SK-N-SH (cell line): ENCODE measurements at regions not wholly inside any gene's neighbourhood (a gene's known extent, or its start where the extent isn't known, plus 50 kb on each side); places are given as distances from the start of the nearest gene placed in this dataset.
"Not testable (repeated sequence)": the region's sequence is repeated elsewhere in the genome, so short reads cannot be mapped to it uniquely, and the experiment has no call there.

Experiments used
- CTCF ChIA-PET: fragments of 300-600, 350-600 bp; formaldehyde crosslinking; extraction: SDS; loops from one replicate; lab custom pipeline; 2021; lab: Yijun Ruan, JAX
- POLR2A ChIA-PET: fragments of 350-600 bp; sonication (Branson Sonifier 250); formaldehyde crosslinking; extraction: SDS; loops from one replicate; lab custom pipeline; 2020; ENCODE audit warnings: antibody characterized with exemption, inconsistent platforms; lab: Yijun Ruan, JAX
- DNase-seq: peaks from one replicate; pipeline ENCODE4 v3.0.0; 2012
- H2AFZ ChIP-seq: fragments of 200-600 bp; sonication (generic); 2 replicates; pipeline ENCODE4 v1.8.1; 2016; ENCODE audit warnings: antibody characterized with exemption, mild to moderate bottlenecking, low read depth
- H3F3A ChIP-seq: fragments of 200-600 bp; sonication (generic); replicated peaks from 2 replicates; pipeline ENCODE3; 2016; ENCODE audit warnings: antibody characterized with exemption, mild to moderate bottlenecking; ENCODE audit not compliant: insufficient read depth
- H3K27ac ChIP-seq, 2 experiments: fragments of 200-500 bp in 1 of 2; fragments of 200-600 bp in 1 of 2; sonication (Bioruptor generic) in 1 of 2; sonication (generic), shearing (Covaris generic) in 1 of 2; 2 replicates each; pipeline versions ENCODE4 v1.5.1 to v1.6.1; 2014 to 2016; ENCODE audit warnings: low read depth in 2 of 2, inconsistent platforms in 1 of 2, low read length in 1 of 2, mild to moderate bottlenecking in 1 of 2, mixed read lengths in 1 of 2
- H3K27me3 ChIP-seq: fragments of 200-600 bp; sonication (generic), shearing (Covaris generic); 2 replicates; pipeline ENCODE4 v1.6.1; 2016; ENCODE audit warnings: mixed run types; ENCODE audit not compliant: insufficient read depth
- H3K36me3 ChIP-seq, 2 experiments: fragments of 200-500 bp in 1 of 2; fragments of 200-600 bp in 1 of 2; sonication (Bioruptor generic) in 1 of 2; sonication (generic) in 1 of 2; replicated peaks in 1 of 2; 2 replicates each; pipeline versions ENCODE3 to v1.5.1; 2014 to 2016; ENCODE audit warnings: low read length in 1 of 2, mild to moderate bottlenecking in 1 of 2; ENCODE audit not compliant: insufficient read depth in 2 of 2, control insufficient read depth in 1 of 2
- H3K4me1 ChIP-seq, 2 experiments: fragments of 200-500 bp in 1 of 2; fragments of 200-600 bp in 1 of 2; sonication (Bioruptor generic) in 1 of 2; sonication (generic), shearing (Covaris generic) in 1 of 2; 2 replicates each; pipeline versions ENCODE4 v1.5.1 to v1.6.1; 2014 to 2016; ENCODE audit warnings: low read depth in 1 of 2, low read length in 1 of 2, mixed run types in 1 of 2; ENCODE audit not compliant: insufficient read depth in 2 of 2, control insufficient read depth in 1 of 2
- H3K4me2 ChIP-seq: fragments of 200-600 bp; sonication (generic), shearing (Covaris generic); 2 replicates; pipeline ENCODE4 v1.6.1; 2017; ENCODE audit warnings: mixed run types
- H3K4me3 ChIP-seq, 2 experiments: fragments of 200-500 bp in 1 of 2; fragments of 200-600 bp in 1 of 2; sonication (Bioruptor generic) in 1 of 2; sonication (generic), shearing (Covaris generic) in 1 of 2; 2 replicates each; pipeline versions ENCODE4 v1.5.1 to v1.8.1; 2014 to 2016; ENCODE audit warnings: low read depth in 2 of 2, inconsistent platforms in 1 of 2, low read length in 1 of 2, mild to moderate bottlenecking in 1 of 2, mixed read lengths in 1 of 2, moderate library complexity in 1 of 2
- H3K79me2 ChIP-seq: fragments of 200-600 bp; sonication (generic); 2 replicates; pipeline ENCODE4 v1.8.1; 2017; ENCODE audit warnings: mild to moderate bottlenecking; ENCODE audit not compliant: insufficient read depth
- H3K9ac ChIP-seq: fragments of 200-600 bp; sonication (generic); 2 replicates; pipeline ENCODE4 v1.6.1; 2017; ENCODE audit warnings: mixed run types
- H3K9me2 ChIP-seq: fragments of 200-600 bp; sonication (generic); 2 replicates; pipeline ENCODE4 v1.6.1; 2017; ENCODE audit warnings: mixed run types
- H3K9me3 ChIP-seq: fragments of 200-600 bp; sonication (generic); 2 replicates; pipeline ENCODE4 v1.6.1; 2017; ENCODE audit warnings: mixed run types, mild to moderate bottlenecking, moderate library complexity
- H4K20me1 ChIP-seq: fragments of 200-600 bp; sonication (generic); 2 replicates; pipeline ENCODE4 v1.6.1; 2017; ENCODE audit warnings: mild to moderate bottlenecking, mixed run types; ENCODE audit not compliant: insufficient read depth
- CTCF ChIP-seq: fragments of 200-600 bp; sonication (generic); IDR thresholded peaks from 2 replicates; pipeline ENCODE4 v1.6.1; 2017; ENCODE audit warnings: antibody characterized with exemption, mild to moderate bottlenecking, moderate library complexity
- ELF1 ChIP-seq: IDR thresholded peaks from 2 replicates; pipeline ENCODE4 v1.4.0; 2012
- EP300 ChIP-seq, 2 experiments: IDR thresholded peaks; 2 replicates each; pipeline versions ENCODE4 v1.4.0 to v1.6.1; 2012; ENCODE audit warnings: borderline replicate concordance in 1 of 2, low read depth in 1 of 2, low read length in 1 of 2
- FOSL2 ChIP-seq: IDR thresholded peaks from 2 replicates; pipeline ENCODE4 v1.4.0; 2012; ENCODE audit warnings: low read depth, mild to moderate bottlenecking, moderate library complexity, borderline replicate concordance
- FOXM1 ChIP-seq: IDR thresholded peaks from 2 replicates; pipeline ENCODE4 v1.4.0; 2012; ENCODE audit warnings: low read depth, mild to moderate bottlenecking
- GABPA ChIP-seq: IDR thresholded peaks from 2 replicates; pipeline ENCODE4 v1.4.0; 2012; ENCODE audit warnings: low read depth, mild to moderate bottlenecking
- JUND ChIP-seq: IDR thresholded peaks from 2 replicates; pipeline ENCODE4 v1.4.0; 2012
- MEF2A ChIP-seq: IDR thresholded peaks from 2 replicates; pipeline ENCODE4 v1.4.0; 2012; ENCODE audit warnings: low read depth, borderline replicate concordance
- RAD21 ChIP-seq: IDR thresholded peaks from 2 replicates; pipeline ENCODE4 v1.6.1; 2012; ENCODE audit warnings: mild to moderate bottlenecking, low read length
- RCOR1 ChIP-seq: fragments of 150-350 bp; IDR thresholded peaks from 2 replicates; pipeline ENCODE4 v1.6.1; 2017; ENCODE audit warnings: antibody characterized with exemption, low read length
- RFX5 ChIP-seq: IDR thresholded peaks from 2 replicates; pipeline ENCODE4 v1.6.1; 2012; ENCODE audit warnings: mild to moderate bottlenecking, improper control_type of control experiment, low read length
- RXRA ChIP-seq: IDR thresholded peaks from 2 replicates; pipeline ENCODE4 v1.4.0; 2012; ENCODE audit warnings: low read depth, mild to moderate bottlenecking, borderline replicate concordance
- SIN3A ChIP-seq: IDR thresholded peaks from 2 replicates; pipeline ENCODE4 v1.6.1; 2012; ENCODE audit warnings: low read depth, mild to moderate bottlenecking, low read length, moderate library complexity, borderline replicate concordance
- SMC3 ChIP-seq: IDR thresholded peaks from 2 replicates; pipeline ENCODE4 v1.6.1; 2012; ENCODE audit warnings: low read depth, low read length, improper control_type of control experiment
- TAF1 ChIP-seq: IDR thresholded peaks from 2 replicates; pipeline ENCODE4 v1.6.1; 2012; ENCODE audit warnings: low read depth, mild to moderate bottlenecking, low read length, moderate library complexity, borderline replicate concordance
- TCF12 ChIP-seq: IDR thresholded peaks from 2 replicates; pipeline ENCODE4 v1.4.0; 2012
- USF1 ChIP-seq: IDR thresholded peaks from 2 replicates; pipeline ENCODE4 v1.4.0; 2012; ENCODE audit warnings: low read depth, borderline replicate concordance
- USF2 ChIP-seq: fragments of 150-350 bp; IDR thresholded peaks from 2 replicates; pipeline ENCODE4 v1.6.1; 2017; ENCODE audit warnings: antibody characterized with exemption, low read length, low read depth, borderline replicate concordance
- WGBS: methylation state at CpG from one replicate; pipeline ENCODE4 v1.1.6; 2017; ENCODE audit warnings: low lambda C conversion rate; 5-methylcytosine and 5-hydroxymethylcytosine counted together

- H3K9ac ChIP-seq, H3K4me2 ChIP-seq, H3K9me2 ChIP-seq, H3K36me3 ChIP-seq, POLR2A ChIA-PET, H3K27ac ChIP-seq, H3K4me1 ChIP-seq, H3K79me2 ChIP-seq, H2AFZ ChIP-seq, H3F3A ChIP-seq, H4K20me1 ChIP-seq, H3K4me3 ChIP-seq, DNase-seq, H3K9me3 ChIP-seq, CTCF ChIA-PET, H3K27me3 ChIP-seq: not testable (repeated sequence)
- WGBS, result 66% methylated on average over 20 of the region's 60 CpGs
Observed at GRCh38 chr6:27653143-27653825, 180.4 kb upstream of the ZNF184 start.

DNA sequence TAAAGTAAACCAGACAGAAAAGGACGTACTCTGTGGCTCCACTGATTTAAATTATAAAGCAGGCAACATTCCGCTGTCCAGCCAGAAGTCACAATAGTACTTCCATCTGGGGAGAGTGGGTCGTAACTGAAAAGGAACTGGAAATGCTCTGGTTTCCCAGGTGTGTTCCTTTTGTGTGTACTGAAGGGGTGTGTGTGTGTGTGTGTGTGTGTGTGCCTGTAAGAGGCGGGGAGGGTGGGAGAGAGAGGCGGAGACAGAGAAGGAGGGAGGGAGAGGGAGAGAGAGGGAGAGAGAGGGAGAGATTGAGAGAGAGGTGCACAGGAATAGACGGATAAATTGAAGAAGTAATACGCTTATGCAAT lies 178.4 kb upstream of the ZNF184 start:
- ChIA-PET CTCF (no interaction called here), POLR2A (no interaction called here)
- TF ChIP-seq FOXM1 (no peak), FOSL2 (no peak), USF2 (no peak)
- 13% methylated on average over 7 of the region's 7 CpGs for WGBS
- H3K9me3 ChIP-seq, result no peaks in the 10 kb centered on the region
- H3K9me2 ChIP-seq, result no peaks in the 10 kb centered on the region
- H3K4me3 ChIP-seq, result peak overlapping the region; percentile 4 to 34; a peak in 2 of 4 replicates
- H3K36me3 ChIP-seq, result no peaks in the 10 kb centered on the region
- DNase-seq, result no peak
- no peak overlapping the region for H3K27ac ChIP-seq
- peaks cover 25% of the 10 kb centered on the region; the same call in 1 of the 2 replicates for H3K27me3 ChIP-seq
- no peaks in the 10 kb centered on the region for H3F3A ChIP-seq
- H3K9ac ChIP-seq, result no peak overlapping the region
- H4K20me1 ChIP-seq, result no peaks in the 10 kb centered on the region
- no peak overlapping the region for H2AFZ ChIP-seq
- H3K4me1 ChIP-seq, result peaks cover 0 to 2% of the 10 kb centered on the region in 2 experiments; a peak in 1 of 4 replicates
- H3K4me2 ChIP-seq, result no peak overlapping the region
- no peaks in the 10 kb centered on the region for H3K79me2 ChIP-seq

DNA sequence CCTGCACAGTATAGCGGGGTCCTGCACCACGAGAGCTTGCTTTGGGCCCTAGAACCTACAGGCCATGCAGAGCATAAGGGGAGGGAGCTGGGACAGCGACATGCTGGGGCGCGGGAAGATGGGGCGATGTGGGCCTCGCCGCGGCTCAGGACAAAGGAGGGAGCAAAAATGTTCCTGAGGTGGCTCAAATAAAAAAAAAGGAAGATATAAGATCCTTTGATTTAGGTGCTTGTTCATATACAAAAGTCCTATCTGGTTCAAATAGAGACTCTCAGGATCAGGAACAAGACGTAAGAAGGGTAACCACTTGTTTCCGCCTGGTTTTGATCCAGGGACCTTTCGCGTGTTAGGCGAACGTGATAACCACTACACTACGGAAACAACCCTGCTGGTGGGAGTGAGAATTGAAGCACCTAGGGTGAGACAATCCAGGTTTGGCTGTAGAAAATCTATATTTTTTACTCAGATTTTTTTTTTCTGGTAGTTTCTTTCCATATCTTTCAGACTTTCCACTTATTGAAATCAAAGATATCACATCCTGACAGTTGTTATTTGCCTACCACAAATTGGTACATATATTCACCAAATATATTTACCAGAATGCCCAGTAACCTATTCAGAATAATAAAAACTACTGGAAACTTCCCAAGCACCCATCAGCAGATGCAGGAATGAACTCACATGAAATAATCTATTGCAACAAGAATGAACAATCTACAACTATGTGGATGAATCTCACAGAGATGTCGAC lies 177.9 kb upstream of the ZNF184 start:
- Histone ChIP-seq H3K36me3 (no peaks in the 10 kb centered on the region), H3K79me2 (no peaks in the 10 kb centered on the region), H3K4me2 (no peak overlapping the region), H3K9me3 (no peaks in the 10 kb centered on the region), H3F3A (no peaks in the 10 kb centered on the region), H3K9me2 (no peaks in the 10 kb centered on the region), H3K9ac (no peak overlapping the region), H2AFZ (no peak overlapping the region), H3K27ac (no peak overlapping the region), H3K4me1 (peaks cover 0 to 2% of the 10 kb centered on the region in 2 experiments; a peak in 1 of 4 replicates), H4K20me1 (no peaks in the 10 kb centered on the region), H3K4me3 (peak overlapping the region; percentile 4 to 34; a peak in 2 of 4 replicates), H3K27me3 (peaks cover 28% of the 10 kb centered on the region; the same call in 1 of the 2 replicates)
- 5% methylated on average over 17 of the region's 17 CpGs for WGBS
- peak; percentile 61 for DNase-seq
- POLR2A ChIA-PET, result no interaction called here
- CTCF ChIA-PET, result interaction anchor here (1.2 kb wide), 1 partner anchor 10 kb away, joined by 4 read pairs; no protein-coding TSS in a partner anchor
- TF ChIP-seq USF1 (no peak), TAF1 (no peak), EP300 (IDR thresholded peaks at IDR 0.05; ENCODE audit: borderline replicate concordance in 1 of 2, low read depth in 1 of 2, low read length in 1 of 2) (peak in 1 of 2 experiments; percentile 26; a peak in 1 of 4 replicates), FOSL2 (peak; percentile 67), FOXM1 (no peak), SIN3A (no peak), TCF12 (no peak), MEF2A (no peak), RAD21 (no peak), GABPA (0 out of 2 replicates have a peak, but pooled peaks have one; percentile 19), ELF1 (no peak), RCOR1 (no peak), RXRA (no peak), SMC3 (no peak), JUND (no peak), RFX5 (no peak), CTCF (peak; percentile 47)
